SHP77 (cell line): ENCODE measurements at regions not wholly inside any gene's neighbourhood (a gene's known extent, or its start where the extent isn't known, plus 50 kb on each side); places are given as distances from the start of the nearest gene placed in this dataset.

Experiments
- DNase-seq, 2 experiments: peaks; one replicate each; lab custom pipeline; 2025; lab: John Stamatoyannopoulos, UW

GRCh38 chr12:118751355-118751754 is 230.0 kb upstream of the SRRM4 start:
- DNase-seq = no peak

GRCh38 chr12:118760623-118761022 is 220.7 kb upstream of the SRRM4 start:
- no peak for DNase-seq

GRCh38 chr12:118763234-118763633 is 218.1 kb upstream of the SRRM4 start:
- no peak for DNase-seq

- peak in 1 of 2 experiments; percentile 3 for DNase-seq
Observed at GRCh38 chr12:118773956-118774723, 207.2 kb upstream of the SRRM4 start.

GRCh38 chr12:118777504-118777903 is 203.8 kb upstream of the SRRM4 start:
- DNase-seq = no peak

GRCh38 chr12:118778077-118778476 is 203.3 kb upstream of the SRRM4 start:
- no peak for DNase-seq

- DNase-seq = no peak
Observed at GRCh38 chr12:118780939-118781338, 200.4 kb upstream of the SRRM4 start.

GRCh38 chr12:118781692-118782091 is 199.6 kb upstream of the SRRM4 start:
- no peak for DNase-seq

- DNase-seq = no peak
Observed at GRCh38 chr12:118783703-118784102, 197.6 kb upstream of the SRRM4 start.

GRCh38 chr12:118790578-118790977 is 190.8 kb upstream of the SRRM4 start:
- no peak for DNase-seq

- no peak for DNase-seq
Observed at GRCh38 chr12:118813778-118814357, 167.5 kb upstream of the SRRM4 start.

- DNase-seq = no peak
Observed at GRCh38 chr12:118816296-118816695, 165.0 kb upstream of the SRRM4 start.

GRCh38 chr12:118821386-118821925 is 159.9 kb upstream of the SRRM4 start:
- DNase-seq = no peak

- no peak for DNase-seq
Observed at GRCh38 chr12:118822512-118822911, 158.8 kb upstream of the SRRM4 start.

- DNase-seq = no peak
Observed at GRCh38 chr12:118827047-118827446, 154.3 kb upstream of the SRRM4 start.

- DNase-seq = no peak
Observed at GRCh38 chr12:118827606-118828005, 153.7 kb upstream of the SRRM4 start.

- no peak for DNase-seq
Observed at GRCh38 chr12:118830296-118830695, 151.0 kb upstream of the SRRM4 start.

- no peak for DNase-seq
Observed at GRCh38 chr12:118835926-118836325, 145.4 kb upstream of the SRRM4 start.

- DNase-seq = no peak
Observed at GRCh38 chr12:118840399-118840798, 140.9 kb upstream of the SRRM4 start.

- no peak for DNase-seq
Observed at GRCh38 chr12:118840878-118841277, 140.5 kb upstream of the SRRM4 start.

- DNase-seq = no peak
Observed at GRCh38 chr12:118841588-118841987, 139.8 kb upstream of the SRRM4 start.

- DNase-seq = no peak
Observed at GRCh38 chr12:118842866-118843265, 138.5 kb upstream of the SRRM4 start.

GRCh38 chr12:118846416-118846815 is 134.9 kb upstream of the SRRM4 start:
- no peak for DNase-seq
